Loucy (cell line): ENCODE measurements at regions not wholly inside any gene's neighbourhood (a gene's known extent, or its start where the extent isn't known, plus 50 kb on each side); places are given as distances from the start of the nearest gene placed in this dataset.

Source experiments
- CTCF ChIP-seq: fragments of 200-600 bp; sonication (generic); conservative IDR thresholded peaks from 2 replicates; pipeline ENCODE4 v1.5.1; 2014; ENCODE audit warnings: mild to moderate bottlenecking, antibody characterized with exemption, low read length
- EZH2phosphoT487 ChIP-seq: fragments of 200-600 bp; IDR thresholded peaks from 2 replicates; pipeline ENCODE4 v1.6.1; 2018; ENCODE audit warnings: antibody characterized with exemption, mild to moderate bottlenecking, moderate library complexity, borderline replicate concordance

GRCh38 chr12:65594409-65594808 is 229.9 kb upstream of the HMGA2 start:
- TF ChIP-seq CTCF (no peak), EZH2phosphoT487 (no peak)
